Rectal smooth muscle tissue (tissue), 1 donor: ENCODE measurements at regions not wholly inside any gene's neighbourhood (a gene's known extent, or its start where the extent isn't known, plus 50 kb on each side); places are given as distances from the start of the nearest gene placed in this dataset.

Experiments used
- H3K27ac ChIP-seq: one replicate; pipeline ENCODE4 v1.7.0; 2013; ENCODE audit warnings: low read depth, low read length, inconsistent platforms
- H3K27me3 ChIP-seq: one replicate; pipeline ENCODE4 v1.7.0; 2013; ENCODE audit warnings: low read length; ENCODE audit not compliant: control insufficient read depth, insufficient read depth
- H3K36me3 ChIP-seq: one replicate; pipeline ENCODE4 v1.7.0; 2013; ENCODE audit warnings: low read length; ENCODE audit not compliant: control insufficient read depth, insufficient read depth
- H3K4me1 ChIP-seq: one replicate; pipeline ENCODE4 v1.7.0; 2013; ENCODE audit warnings: low read length; ENCODE audit not compliant: control insufficient read depth, insufficient read depth
- H3K4me3 ChIP-seq: one replicate; pipeline ENCODE4 v1.7.0; 2013; ENCODE audit warnings: low read length
- H3K9ac ChIP-seq: one replicate; pipeline ENCODE4 v1.7.0; 2013; ENCODE audit warnings: low read length

GRCh38 chr3:117941015-117941414 lies 1093.6 kb downstream of the IGSF11 start:
- no peak overlapping the region for H3K27ac ChIP-seq
- H3K4me3 ChIP-seq = no peak overlapping the region
- no peaks in the 10 kb centered on the region for H3K27me3 ChIP-seq
- no peak overlapping the region for H3K9ac ChIP-seq
- H3K36me3 ChIP-seq = no peaks in the 10 kb centered on the region
- no peaks in the 10 kb centered on the region for H3K4me1 ChIP-seq

- H3K36me3 ChIP-seq = no peaks in the 10 kb centered on the region
- no peak overlapping the region for H3K9ac ChIP-seq
- H3K27ac ChIP-seq = no peak overlapping the region
- H3K27me3 ChIP-seq = no peaks in the 10 kb centered on the region
- H3K4me3 ChIP-seq = no peak overlapping the region
- no peaks in the 10 kb centered on the region for H3K4me1 ChIP-seq
Observed at GRCh38 chr3:117941756-117942155, 1092.9 kb downstream of the IGSF11 start.

GRCh38 chr3:117954131-117954530 lies 1080.5 kb downstream of the IGSF11 start:
- no peaks in the 10 kb centered on the region for H3K4me1 ChIP-seq
- no peak overlapping the region for H3K27ac ChIP-seq
- no peak overlapping the region for H3K4me3 ChIP-seq
- no peak overlapping the region for H3K9ac ChIP-seq
- no peaks in the 10 kb centered on the region for H3K36me3 ChIP-seq
- H3K27me3 ChIP-seq = no peaks in the 10 kb centered on the region

DNA sequence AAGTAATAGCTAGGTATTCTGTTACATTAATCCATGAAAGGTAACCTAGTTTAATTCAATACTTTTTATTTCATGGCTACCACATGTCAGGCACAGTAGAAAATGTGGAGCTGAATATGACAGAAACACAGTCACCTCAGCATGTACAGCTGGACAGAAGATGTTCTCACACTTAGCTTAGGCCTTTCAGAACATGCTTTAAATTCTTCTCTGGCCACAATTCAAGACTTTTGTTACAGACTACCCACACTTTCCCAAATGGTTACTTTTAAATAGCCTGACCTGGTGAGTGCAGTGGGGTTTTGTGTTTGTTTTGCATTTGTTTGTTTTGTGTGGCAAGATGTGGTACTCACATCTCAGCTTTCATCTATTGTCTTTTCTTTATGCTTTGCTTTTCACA lies 1079.5 kb downstream of the IGSF11 start:
- no peak overlapping the region for H3K9ac ChIP-seq
- no peaks in the 10 kb centered on the region for H3K27me3 ChIP-seq
- H3K27ac ChIP-seq = no peak overlapping the region
- H3K4me3 ChIP-seq = no peak overlapping the region
- no peaks in the 10 kb centered on the region for H3K36me3 ChIP-seq
- no peaks in the 10 kb centered on the region for H3K4me1 ChIP-seq

DNA sequence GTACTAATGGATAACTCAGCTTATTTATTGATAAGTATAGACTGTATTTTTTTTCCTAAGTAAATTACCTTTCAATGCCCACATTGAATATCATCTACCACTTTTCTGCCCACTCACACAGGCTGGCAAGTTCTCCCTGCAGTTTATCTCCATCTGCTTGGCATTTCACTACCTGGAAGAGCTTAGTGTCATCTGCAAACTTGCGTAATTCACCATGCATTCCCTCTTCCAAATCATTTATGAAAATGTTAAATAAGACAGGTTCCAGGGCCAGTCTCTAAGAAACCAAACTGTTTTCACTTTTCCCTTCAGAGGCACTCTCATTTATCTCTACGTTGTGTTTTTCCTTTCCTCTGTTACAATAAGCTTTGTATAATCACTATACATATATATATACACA lies 1076.6 kb downstream of the IGSF11 start:
- H3K9ac ChIP-seq = no peak overlapping the region
- no peak overlapping the region for H3K27ac ChIP-seq
- no peaks in the 10 kb centered on the region for H3K36me3 ChIP-seq
- no peaks in the 10 kb centered on the region for H3K27me3 ChIP-seq
- no peaks in the 10 kb centered on the region for H3K4me1 ChIP-seq
- H3K4me3 ChIP-seq = no peak overlapping the region

GRCh38 chr3:117962750-117963149 lies 1071.9 kb downstream of the IGSF11 start:
- Histone ChIP-seq H3K36me3 (no peaks in the 10 kb centered on the region), H3K4me3 (no peak overlapping the region), H3K9ac (no peak overlapping the region), H3K4me1 (no peaks in the 10 kb centered on the region), H3K27me3 (no peaks in the 10 kb centered on the region), H3K27ac (no peak overlapping the region)

GRCh38 chr3:117963858-117964257 lies 1070.8 kb downstream of the IGSF11 start:
- Histone ChIP-seq H3K4me3 (no peak overlapping the region), H3K27ac (no peak overlapping the region), H3K9ac (no peak overlapping the region), H3K4me1 (no peaks in the 10 kb centered on the region), H3K27me3 (no peaks in the 10 kb centered on the region), H3K36me3 (no peaks in the 10 kb centered on the region)

- Histone ChIP-seq H3K4me3 (no peak overlapping the region), H3K4me1 (no peaks in the 10 kb centered on the region), H3K27ac (no peak overlapping the region), H3K27me3 (no peaks in the 10 kb centered on the region), H3K36me3 (no peaks in the 10 kb centered on the region), H3K9ac (no peak overlapping the region)
Observed at GRCh38 chr3:117964814-117965213, 1069.8 kb downstream of the IGSF11 start.

- Histone ChIP-seq H3K4me3 (no peak overlapping the region), H3K36me3 (no peaks in the 10 kb centered on the region), H3K9ac (no peak overlapping the region), H3K27ac (no peak overlapping the region), H3K27me3 (no peaks in the 10 kb centered on the region), H3K4me1 (no peaks in the 10 kb centered on the region)
Observed at GRCh38 chr3:117977504-117978228, 1057.0 kb downstream of the IGSF11 start.

DNA sequence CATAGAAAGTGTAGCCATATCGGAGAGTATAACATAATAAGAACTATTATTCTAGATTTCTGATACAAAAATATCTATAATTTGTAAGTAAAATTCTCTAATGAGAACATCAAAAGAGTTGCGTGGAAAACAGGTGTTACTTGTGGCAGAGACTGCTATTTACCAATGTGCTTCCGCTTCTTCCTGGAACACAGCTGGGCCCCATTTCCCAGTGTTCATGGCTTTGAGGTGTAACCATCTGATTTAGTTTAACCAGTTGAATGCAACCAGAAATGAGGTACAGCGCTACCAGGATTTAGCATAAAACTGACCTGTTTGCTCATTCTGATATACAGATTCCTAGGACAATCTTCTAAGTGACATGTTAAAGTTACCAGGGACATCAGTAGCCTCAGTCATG lies 1055.2 kb downstream of the IGSF11 start:
- H3K27me3 ChIP-seq = no peaks in the 10 kb centered on the region
- H3K9ac ChIP-seq = no peak overlapping the region
- no peak overlapping the region for H3K4me3 ChIP-seq
- no peaks in the 10 kb centered on the region for H3K4me1 ChIP-seq
- H3K36me3 ChIP-seq = no peaks in the 10 kb centered on the region
- H3K27ac ChIP-seq = no peak overlapping the region

GRCh38 chr3:117987256-117987655 lies 1047.4 kb downstream of the IGSF11 start:
- Histone ChIP-seq H3K4me3 (no peak overlapping the region), H3K9ac (no peak overlapping the region), H3K4me1 (no peaks in the 10 kb centered on the region), H3K27me3 (no peaks in the 10 kb centered on the region), H3K27ac (no peak overlapping the region), H3K36me3 (no peaks in the 10 kb centered on the region)

DNA sequence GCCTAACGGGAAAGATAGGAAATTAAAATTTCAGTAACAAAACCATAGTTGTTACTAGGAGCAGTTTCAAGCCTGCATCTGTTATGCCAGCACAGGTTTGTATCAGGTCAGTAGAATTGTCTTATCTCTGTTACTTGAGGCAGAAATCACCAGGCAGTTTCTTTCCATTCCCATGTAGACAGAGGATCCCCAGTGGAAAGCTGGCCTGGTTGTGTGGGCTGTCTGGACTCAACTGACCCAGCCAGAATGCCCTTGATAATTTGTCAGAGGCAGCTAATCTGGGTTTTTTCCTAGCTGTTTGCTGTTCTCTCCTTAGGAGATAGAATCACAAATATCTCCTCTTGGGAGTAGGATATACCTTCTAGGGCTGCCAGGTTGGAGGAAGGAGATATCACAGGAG lies 1044.7 kb downstream of the IGSF11 start:
- Histone ChIP-seq H3K4me1 (no peaks in the 10 kb centered on the region), H3K9ac (no peak overlapping the region), H3K27me3 (no peaks in the 10 kb centered on the region), H3K36me3 (no peaks in the 10 kb centered on the region), H3K27ac (no peak overlapping the region), H3K4me3 (no peak overlapping the region)

DNA sequence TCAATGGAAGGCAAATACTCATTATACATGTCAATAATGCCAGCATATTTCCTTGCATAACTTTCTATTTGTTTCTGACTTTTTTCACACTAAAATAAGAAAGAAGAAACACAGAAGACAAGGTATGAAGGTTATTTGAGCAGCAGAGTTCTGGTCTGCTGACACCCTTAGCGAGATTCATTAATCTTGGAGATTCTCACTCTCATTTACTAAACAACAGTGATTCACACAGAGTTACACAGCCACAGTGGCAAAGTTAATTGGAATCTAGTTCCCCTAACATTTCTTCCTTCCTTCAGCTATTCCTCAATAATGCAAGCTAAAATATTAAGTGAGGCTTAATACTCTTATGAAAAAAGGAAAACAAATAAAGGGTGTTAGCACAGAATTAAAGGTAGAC lies 1044.0 kb downstream of the IGSF11 start:
- H3K9ac ChIP-seq = no peak overlapping the region
- no peak overlapping the region for H3K27ac ChIP-seq
- H3K27me3 ChIP-seq = no peaks in the 10 kb centered on the region
- no peak overlapping the region for H3K4me3 ChIP-seq
- no peaks in the 10 kb centered on the region for H3K36me3 ChIP-seq
- H3K4me1 ChIP-seq = no peaks in the 10 kb centered on the region
